ENCODE measurements at regions not wholly inside any gene's neighbourhood (a gene's known extent, or its start where the extent isn't known, plus 50 kb on each side); places are given as distances from the start of the nearest gene placed in this dataset.
"Not testable (repeated sequence)": the region's sequence is repeated elsewhere in the genome, so short reads cannot be mapped to it uniquely, and the experiment has no call there.

- DNase-seq, result no peak
These were observed 1501.6 kb upstream of the SLC39A10 start for GRCh38 chr2:194155431-194155830.

- no peak for DNase-seq
These were observed 1505.8 kb upstream of the SLC39A10 start for GRCh38 chr2:194151231-194151630.

GRCh38 chr2:194135463-194135862 is 1521.6 kb upstream of the SLC39A10 start:
- DNase-seq, result no peak

- DNase-seq, result no peak
These were observed 1528.2 kb upstream of the SLC39A10 start for GRCh38 chr2:194128810-194129209.

- DNase-seq, result no peak
These were observed 1530.6 kb upstream of the SLC39A10 start for GRCh38 chr2:194126418-194126817.

GRCh38 chr2:194116861-194117260 is 1540.2 kb upstream of the SLC39A10 start:
- no peak for DNase-seq

- no peak for DNase-seq
These were observed 1551.7 kb upstream of the SLC39A10 start for GRCh38 chr2:194105358-194105757.

- no peak for DNase-seq
These were observed 1552.3 kb upstream of the SLC39A10 start for GRCh38 chr2:194104687-194105086.

- DNase-seq, result no peak
These were observed 1552.9 kb upstream of the SLC39A10 start for GRCh38 chr2:194103941-194104659.

- DNase-seq, result no peak
These were observed 1554.5 kb upstream of the SLC39A10 start for GRCh38 chr2:194102546-194102945.

- DNase-seq, result no peak
These were observed 1556.8 kb upstream of the SLC39A10 start for GRCh38 chr2:194100201-194100600.

GRCh38 chr2:194096402-194096801 is 1560.6 kb upstream of the SLC39A10 start:
- DNase-seq, result no peak

- DNase-seq, result no peak
These were observed 1561.7 kb upstream of the SLC39A10 start for GRCh38 chr2:194095359-194095758.

GRCh38 chr2:194090251-194090905 is 1566.6 kb upstream of the SLC39A10 start:
- DNase-seq, result no peak

- no peak for DNase-seq
These were observed 1569.7 kb upstream of the SLC39A10 start for GRCh38 chr2:194087089-194087958.

- DNase-seq, result no peak
These were observed 1570.9 kb upstream of the SLC39A10 start for GRCh38 chr2:194086129-194086528.

GRCh38 chr2:194079989-194080388 is 1577.0 kb upstream of the SLC39A10 start:
- DNase-seq, result no peak

- DNase-seq, result no peak
These were observed 1579.7 kb upstream of the SLC39A10 start for GRCh38 chr2:194077366-194077765.

- no peak for DNase-seq
These were observed 1594.6 kb upstream of the SLC39A10 start for GRCh38 chr2:194062401-194062800.

GRCh38 chr2:194060269-194060668 is 1596.8 kb upstream of the SLC39A10 start:
- DNase-seq, result no peak

GRCh38 chr2:194054313-194054712 is 1602.7 kb upstream of the SLC39A10 start:
- DNase-seq, result no peak

GRCh38 chr2:194044321-194044720 is 1612.7 kb upstream of the SLC39A10 start:
- no peak for DNase-seq

GRCh38 chr2:194021130-194021529 is 1635.9 kb upstream of the SLC39A10 start:
- DNase-seq, result not testable (repeated sequence)

GRCh38 chr2:194020155-194020554 is 1636.9 kb upstream of the SLC39A10 start:
- no peak for DNase-seq
